T-helper 22 cell (primary cell): ENCODE measurements at regions not wholly inside any gene's neighbourhood (a gene's known extent, or its start where the extent isn't known, plus 50 kb on each side); places are given as distances from the start of the nearest gene placed in this dataset.

Experiments
- DNase-seq: peaks from one replicate; pipeline ENCODE4 v3.0.0-alpha.2; 2020; ENCODE audit warnings: low read depth

- no peak for DNase-seq
These were observed 152.0 kb downstream of the RAP2B start for GRCh38 chr3:153314038-153314437.

GRCh38 chr3:153315781-153316180 lies 153.8 kb downstream of the RAP2B start:
- no peak for DNase-seq

- DNase-seq, result no peak
These were observed 157.9 kb downstream of the RAP2B start for GRCh38 chr3:153319705-153320554.

GRCh38 chr3:153320585-153321128 lies 158.6 kb downstream of the RAP2B start:
- DNase-seq, result no peak

GRCh38 chr3:153328690-153329089 lies 166.7 kb downstream of the RAP2B start:
- DNase-seq, result no peak

GRCh38 chr3:153330901-153331300 lies 168.9 kb downstream of the RAP2B start:
- no peak for DNase-seq

GRCh38 chr3:153331676-153332075 lies 169.7 kb downstream of the RAP2B start:
- no peak for DNase-seq

- no peak for DNase-seq
These were observed 172.5 kb downstream of the RAP2B start for GRCh38 chr3:153334558-153334957.

- DNase-seq, result no peak
These were observed 175.3 kb downstream of the RAP2B start for GRCh38 chr3:153337369-153337768.

GRCh38 chr3:153338487-153338886 lies 176.5 kb downstream of the RAP2B start:
- DNase-seq, result no peak

- no peak for DNase-seq
These were observed 177.0 kb downstream of the RAP2B start for GRCh38 chr3:153339065-153339464.

GRCh38 chr3:153343988-153344782 lies 182.2 kb downstream of the RAP2B start:
- DNase-seq, result no peak

GRCh38 chr3:153348457-153349107 lies 186.6 kb downstream of the RAP2B start:
- DNase-seq, result no peak

- DNase-seq, result no peak
These were observed 187.1 kb downstream of the RAP2B start for GRCh38 chr3:153349108-153349499.

- no peak for DNase-seq
These were observed 188.4 kb downstream of the RAP2B start for GRCh38 chr3:153350420-153350819.

- no peak for DNase-seq
These were observed 192.6 kb downstream of the RAP2B start for GRCh38 chr3:153354641-153355040.

GRCh38 chr3:153355559-153355958 lies 193.5 kb downstream of the RAP2B start:
- no peak for DNase-seq

GRCh38 chr3:153356908-153357307 lies 194.9 kb downstream of the RAP2B start:
- DNase-seq, result no peak

GRCh38 chr3:153357436-153357835 lies 195.4 kb downstream of the RAP2B start:
- DNase-seq, result no peak

GRCh38 chr3:153369561-153370374 lies 207.7 kb downstream of the RAP2B start:
- DNase-seq, result no peak

- no peak for DNase-seq
These were observed 208.7 kb downstream of the RAP2B start for GRCh38 chr3:153370680-153371079.

GRCh38 chr3:153372326-153372725 lies 210.3 kb downstream of the RAP2B start:
- no peak for DNase-seq
